Esophagus squamous epithelium (tissue), 5 donors: ENCODE measurements at regions not wholly inside any gene's neighbourhood (a gene's known extent, or its start where the extent isn't known, plus 50 kb on each side); places are given as distances from the start of the nearest gene placed in this dataset.

Experiments used
- DNase-seq: peaks from one replicate; lab custom pipeline; 2025; lab: John Stamatoyannopoulos, UW
- H3K27ac ChIP-seq, 4 donors: fragments of 200-600 bp; sonication (generic); one replicate each; pipeline ENCODE4 v1.5.1; 2016 to 2019; ENCODE audit warnings: mild to moderate bottlenecking in 1 of 4
- H3K27me3 ChIP-seq, 4 donors: fragments of 200-600 bp; sonication (generic); 1 replicate in 3 of 4; 2 replicates in 1 of 4; pipeline versions ENCODE4 v1.5.1 to v1.6.0; 2017 to 2021; ENCODE audit warnings: antibody characterized with exemption in 1 of 4
- H3K36me3 ChIP-seq, 3 donors: fragments of 200-600 bp; sonication (generic); one replicate each; pipeline ENCODE4 v1.5.1; 2016 to 2019
- H3K4me1 ChIP-seq, 3 donors: fragments of 200-600 bp; sonication (generic); one replicate each; pipeline ENCODE4 v1.5.1; 2017 to 2019
- H3K4me3 ChIP-seq, 4 donors: fragments of 200-600 bp; sonication (generic); 1 replicate in 3 of 4; 2 replicates in 1 of 4; pipeline ENCODE4 v1.5.1; 2016 to 2019; ENCODE audit warnings: mild to moderate bottlenecking in 2 of 4, moderate library complexity in 1 of 4
- H3K9me3 ChIP-seq, 3 donors: fragments of 200-600 bp; sonication (generic); one replicate each; pipeline ENCODE4 v1.5.1; 2016 to 2019
- CTCF ChIP-seq, 6 experiments: fragments of 450-650 bp in 4 of 6; fragments of 200-600 bp in 2 of 6; sonication (generic) in 2 of 6; IDR thresholded peaks; one replicate each; pipeline ENCODE4 v1.5.1; 2016 to 2019; ENCODE audit warnings: antibody characterized with exemption in 6 of 6, mild to moderate bottlenecking in 4 of 6, moderate library complexity in 4 of 6
- POLR2A ChIP-seq, 4 donors: fragments of 450-650 bp; IDR thresholded peaks; one replicate each; pipeline ENCODE4 v1.6.1; 2017; ENCODE audit warnings: antibody characterized with exemption in 4 of 4, mild to moderate bottlenecking in 4 of 4, moderate library complexity in 3 of 4
- WGBS, 2 donors: methylation state at CpG; one replicate each; pipeline ENCODE4 v1.1.5; 2018; 5-methylcytosine and 5-hydroxymethylcytosine counted together
- intact Hi-C: fragments of 100-400 bp; cut with DNase I; formaldehyde crosslinking; loops from one replicate; pipeline ENCODE4 v1.15.0; 2022
- donor health status: DM: yes; HTN: yes; CAD: no.

- DNase-seq = no peak
- TF ChIP-seq POLR2A (IDR thresholded peaks at IDR 0.05) (no peak), CTCF (IDR thresholded peaks at IDR 0.05) (no peak)
- no peaks in the 10 kb centered on the region for H3K27me3 ChIP-seq
- H3K36me3 ChIP-seq = no peaks in the 10 kb centered on the region
- no peak overlapping the region for H3K4me3 ChIP-seq
- H3K27ac ChIP-seq = no peak overlapping the region
- 22 to 84% methylated on average over 1 to 5 of the region's 5 CpGs for WGBS, 2 donors
- no peaks in the 10 kb centered on the region for H3K4me1 ChIP-seq
- intact Hi-C loops = no loop called here
- H3K9me3 ChIP-seq = no peaks in the 10 kb centered on the region
Observed at GRCh38 chr2:117555965-117556364, 258.5 kb upstream of the DDX18 start.

- Histone ChIP-seq H3K9me3 (no peaks in the 10 kb centered on the region), H3K4me1 (no peaks in the 10 kb centered on the region), H3K4me3 (no peak overlapping the region), H3K27ac (no peak overlapping the region), H3K36me3 (no peaks in the 10 kb centered on the region), H3K27me3 (no peaks in the 10 kb centered on the region)
- 41 to 61% methylated on average over 3 of the region's 3 CpGs for WGBS, 2 donors
- DNase-seq = no peak
- TF ChIP-seq CTCF (IDR thresholded peaks at IDR 0.05) (no peak), POLR2A (IDR thresholded peaks at IDR 0.05) (no peak)
- intact Hi-C loops = no loop called here
Observed at GRCh38 chr2:117557626-117558025, 256.9 kb upstream of the DDX18 start.

GRCh38 chr2:117562654-117563053 lies 251.8 kb upstream of the DDX18 start:
- 68 to 77% methylated on average over 3 of the region's 3 CpGs for WGBS, 2 donors
- no peaks in the 10 kb centered on the region for H3K36me3 ChIP-seq
- no peak overlapping the region for H3K4me3 ChIP-seq
- DNase-seq = no peak
- no peaks in the 10 kb centered on the region for H3K4me1 ChIP-seq
- no peaks in the 10 kb centered on the region for H3K27me3 ChIP-seq
- no peak for TF ChIP-seq CTCF (IDR thresholded peaks at IDR 0.05)
- TF ChIP-seq POLR2A (IDR thresholded peaks at IDR 0.05) = no peak
- intact Hi-C loops = no loop called here
- no peak overlapping the region for H3K27ac ChIP-seq
- H3K9me3 ChIP-seq = no peaks in the 10 kb centered on the region

- Histone ChIP-seq H3K27me3 (no peaks in the 10 kb centered on the region), H3K9me3 (peaks cover 0 to 9% (median 5%) of the 10 kb centered on the region in 3 donors), H3K36me3 (no peaks in the 10 kb centered on the region), H3K4me1 (no peaks in the 10 kb centered on the region), H3K4me3 (no peak overlapping the region), H3K27ac (no peak overlapping the region)
- intact Hi-C loops = no loop called here
- WGBS, 2 donors = 20 to 67% methylated on average over 1 to 2 of the region's 3 CpGs
- TF ChIP-seq CTCF (IDR thresholded peaks at IDR 0.05) (no peak), POLR2A (IDR thresholded peaks at IDR 0.05) (no peak)
- DNase-seq = no peak
Observed at GRCh38 chr2:117571590-117572349, 242.7 kb upstream of the DDX18 start.

- no peaks in the 10 kb centered on the region for H3K27me3 ChIP-seq
- 77 to 78% methylated on average over 4 of the region's 4 CpGs for whole genome bisulfite sequencing, 2 donors
- no peak overlapping the region for H3K4me3 ChIP-seq
- TF ChIP-seq CTCF (IDR thresholded peaks at IDR 0.05) (no peak), POLR2A (IDR thresholded peaks at IDR 0.05) (no peak)
- intact Hi-C loops = no loop called here
- H3K9me3 ChIP-seq = no peaks in the 10 kb centered on the region
- H3K27ac ChIP-seq = no peak overlapping the region
- no peaks in the 10 kb centered on the region for H3K36me3 ChIP-seq
- DNase-seq = no peak
- no peaks in the 10 kb centered on the region for H3K4me1 ChIP-seq
Observed at GRCh38 chr2:117587310-117587709, 227.2 kb upstream of the DDX18 start.
